Upper lobe of right lung (tissue), 1 donor: ENCODE measurements at regions not wholly inside any gene's neighbourhood (a gene's known extent, or its start where the extent isn't known, plus 50 kb on each side); places are given as distances from the start of the nearest gene placed in this dataset.

Source experiments
- ATAC-seq: fragments of 200-7000 bp; cut with Tn5 transposase; one replicate; pipeline ENCODE4 v1.9.1; 2020; ENCODE audit warnings: mild to moderate bottlenecking, moderate library complexity
- DNase-seq: peaks from one replicate; pipeline ENCODE4 v3.0.0-alpha.2; 2020
- H3K27ac ChIP-seq: fragments of 200-600 bp; one replicate; pipeline ENCODE4 v1.8.0; 2022
- H3K27me3 ChIP-seq: fragments of 200-600 bp; one replicate; pipeline ENCODE4 v1.8.0; 2022; ENCODE audit warnings: mild to moderate bottlenecking
- H3K36me3 ChIP-seq: fragments of 200-600 bp; one replicate; pipeline ENCODE4 v1.8.0; 2022
- H3K4me1 ChIP-seq: fragments of 200-600 bp; one replicate; pipeline ENCODE4 v1.8.0; 2022
- H3K4me3 ChIP-seq: fragments of 200-600 bp; one replicate; pipeline ENCODE4 v1.8.0; 2022; ENCODE audit warnings: mild to moderate bottlenecking
- H3K9me3 ChIP-seq: fragments of 200-600 bp; one replicate; pipeline ENCODE4 v1.8.0; 2022
- intact Hi-C: fragments of 100-400 bp; cut with DNase I; formaldehyde crosslinking; loops from one replicate; pipeline ENCODE4 v1.11.0; 2022
- TF ChIP-seq, protein P1 (sequence below): fragments of 200-600 bp; IDR thresholded peaks from one replicate; pipeline ENCODE4 v1.8.0; 2022; ENCODE audit warnings: antibody characterized with exemption
- donor health status: DM: no; HTN: yes; CAD: no; lungs with severe emphysema.

DNA sequence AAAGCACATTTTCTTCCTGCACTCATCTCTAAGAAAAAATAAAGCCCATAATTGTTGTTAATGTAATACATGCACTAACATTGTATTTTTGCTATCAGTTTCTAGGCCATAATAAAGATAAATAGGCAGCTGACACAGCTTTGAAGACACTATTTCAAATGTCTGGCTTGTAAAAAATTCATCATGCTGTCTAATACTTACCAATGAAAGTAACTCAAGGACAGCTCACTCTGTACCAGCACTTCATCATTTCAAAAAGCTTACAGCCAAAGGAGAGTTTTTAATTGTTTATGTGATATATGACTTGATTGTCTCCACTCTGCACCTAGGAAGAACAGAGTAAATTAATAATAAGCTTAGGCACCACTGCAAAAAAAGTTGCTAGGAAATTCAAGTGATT lies 1423.3 kb upstream of the PCDH20 start:
- Histone ChIP-seq H3K36me3 (no peaks in the 10 kb centered on the region), H3K27me3 (no peaks in the 10 kb centered on the region), H3K27ac (no peak overlapping the region), H3K4me3 (no peak overlapping the region), H3K4me1 (no peaks in the 10 kb centered on the region), H3K9me3 (no peaks in the 10 kb centered on the region)
- no peak for ATAC-seq
- DNase-seq: no peak
- intact Hi-C loops: no loop called here
- TF ChIP-seq, protein P1, sequence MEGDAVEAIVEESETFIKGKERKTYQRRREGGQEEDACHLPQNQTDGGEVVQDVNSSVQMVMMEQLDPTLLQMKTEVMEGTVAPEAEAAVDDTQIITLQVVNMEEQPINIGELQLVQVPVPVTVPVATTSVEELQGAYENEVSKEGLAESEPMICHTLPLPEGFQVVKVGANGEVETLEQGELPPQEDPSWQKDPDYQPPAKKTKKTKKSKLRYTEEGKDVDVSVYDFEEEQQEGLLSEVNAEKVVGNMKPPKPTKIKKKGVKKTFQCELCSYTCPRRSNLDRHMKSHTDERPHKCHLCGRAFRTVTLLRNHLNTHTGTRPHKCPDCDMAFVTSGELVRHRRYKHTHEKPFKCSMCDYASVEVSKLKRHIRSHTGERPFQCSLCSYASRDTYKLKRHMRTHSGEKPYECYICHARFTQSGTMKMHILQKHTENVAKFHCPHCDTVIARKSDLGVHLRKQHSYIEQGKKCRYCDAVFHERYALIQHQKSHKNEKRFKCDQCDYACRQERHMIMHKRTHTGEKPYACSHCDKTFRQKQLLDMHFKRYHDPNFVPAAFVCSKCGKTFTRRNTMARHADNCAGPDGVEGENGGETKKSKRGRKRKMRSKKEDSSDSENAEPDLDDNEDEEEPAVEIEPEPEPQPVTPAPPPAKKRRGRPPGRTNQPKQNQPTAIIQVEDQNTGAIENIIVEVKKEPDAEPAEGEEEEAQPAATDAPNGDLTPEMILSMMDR: no peak

DNA sequence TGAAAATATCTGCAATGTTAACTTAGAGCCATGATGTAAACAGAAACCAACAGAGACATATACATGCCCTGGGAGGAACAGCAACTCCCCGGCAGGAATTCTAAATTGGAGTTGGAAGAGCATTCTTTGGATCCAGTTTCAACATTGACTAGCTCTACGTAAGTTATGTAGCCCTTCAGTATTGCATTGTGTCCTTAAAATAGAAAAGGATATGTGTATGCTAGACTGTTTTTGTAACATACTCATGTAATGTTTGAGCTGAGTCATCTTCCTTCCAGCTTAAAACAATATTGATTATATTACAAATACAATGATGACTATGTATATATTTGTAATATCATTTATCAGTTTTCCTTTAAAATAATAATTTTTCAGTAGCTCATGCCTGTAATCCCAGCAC lies 1422.2 kb upstream of the PCDH20 start:
- Histone ChIP-seq H3K9me3 (no peaks in the 10 kb centered on the region), H3K27me3 (no peaks in the 10 kb centered on the region), H3K4me1 (no peaks in the 10 kb centered on the region), H3K36me3 (no peaks in the 10 kb centered on the region), H3K27ac (no peak overlapping the region), H3K4me3 (no peak overlapping the region)
- ATAC-seq (no peak), DNase-seq (no peak)
- intact Hi-C loops: no loop called here
- TF ChIP-seq, protein P1: no peak

DNA sequence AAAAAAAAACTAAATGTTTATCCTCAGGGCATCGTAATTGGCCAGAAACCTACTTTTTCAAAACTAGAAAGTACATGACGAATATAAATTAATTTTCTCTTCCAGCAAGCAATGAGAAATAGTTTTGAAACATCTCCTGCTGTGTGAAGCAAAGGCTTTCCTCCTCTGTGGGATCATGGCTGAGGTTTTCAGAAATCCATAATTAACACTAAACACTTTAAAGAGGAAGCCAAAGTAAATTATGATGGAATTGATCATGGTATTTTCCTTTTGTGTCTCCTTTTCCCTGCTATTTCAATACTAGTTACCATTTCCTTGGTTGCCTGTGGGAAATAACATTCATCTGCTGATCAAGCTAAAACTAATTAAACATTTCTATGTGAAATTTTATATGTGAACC lies 1413.8 kb upstream of the PCDH20 start:
- ATAC-seq (no peak), DNase-seq (no peak)
- Histone ChIP-seq H3K27me3 (no peaks in the 10 kb centered on the region), H3K4me1 (no peaks in the 10 kb centered on the region), H3K9me3 (no peaks in the 10 kb centered on the region), H3K4me3 (no peak overlapping the region), H3K36me3 (no peaks in the 10 kb centered on the region), H3K27ac (no peak overlapping the region)
- intact Hi-C loops: no loop called here
- TF ChIP-seq, protein P1: no peak

DNA sequence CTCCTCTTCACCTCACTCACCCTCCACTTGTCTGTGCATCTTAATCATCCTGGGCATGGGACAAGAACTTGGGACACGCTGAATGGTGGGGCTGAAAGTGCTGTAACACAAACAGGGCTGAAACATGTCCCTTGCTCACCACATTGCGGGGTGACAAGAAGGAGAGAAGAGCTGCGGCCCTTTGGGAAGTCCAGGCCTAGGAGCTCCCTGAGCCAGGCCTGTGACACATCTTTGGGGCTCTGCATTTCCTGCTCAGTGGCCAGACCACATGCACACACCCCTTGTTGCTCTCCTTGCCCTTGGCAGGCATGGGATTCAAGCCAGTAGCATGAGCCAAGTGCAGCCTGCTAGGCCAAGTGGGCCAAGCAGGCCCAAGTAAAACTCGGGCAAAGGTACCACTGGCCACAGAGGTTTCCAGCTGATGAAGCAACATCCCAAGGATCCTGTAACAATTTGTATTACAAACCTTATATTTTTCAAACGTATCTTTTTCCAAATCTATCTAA lies 1384.3 kb upstream of the PCDH20 start:
- TF ChIP-seq, protein P1: no peak
- H3K27me3 ChIP-seq: no peaks in the 10 kb centered on the region
- intact Hi-C loops: no loop called here
- no peaks in the 10 kb centered on the region for H3K4me1 ChIP-seq
- no peak overlapping the region for H3K27ac ChIP-seq
- no peaks in the 10 kb centered on the region for H3K36me3 ChIP-seq
- H3K4me3 ChIP-seq: no peak overlapping the region
- DNase-seq: no peak
- no peak for ATAC-seq
- no peaks in the 10 kb centered on the region for H3K9me3 ChIP-seq

DNA sequence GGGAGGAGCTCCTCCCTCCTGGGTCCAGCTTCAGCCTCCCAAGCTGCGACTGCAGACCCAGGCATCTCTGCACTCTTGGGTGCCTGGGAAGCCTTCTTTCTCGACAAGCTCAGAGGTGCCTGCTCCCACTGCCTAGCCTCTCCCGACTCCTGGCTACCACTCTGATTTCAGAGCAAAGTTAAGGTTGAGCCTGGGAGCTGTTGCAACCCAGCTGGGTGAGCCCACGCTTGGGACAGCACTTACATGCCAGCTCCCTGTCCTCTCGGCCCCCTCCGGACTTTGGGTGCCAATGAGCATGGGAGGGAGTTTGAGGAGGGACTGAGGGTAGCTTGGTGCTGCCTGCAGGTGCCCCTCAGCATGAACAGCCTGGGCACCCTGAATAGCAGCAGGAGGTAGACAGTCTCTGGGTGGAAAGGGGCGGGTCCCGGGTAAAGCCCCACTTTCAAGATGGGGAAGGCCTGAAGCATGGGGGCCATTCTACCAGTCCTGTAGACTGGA lies 1383.4 kb upstream of the PCDH20 start:
- Histone ChIP-seq H3K9me3 (no peaks in the 10 kb centered on the region), H3K27ac (no peak overlapping the region), H3K4me1 (no peaks in the 10 kb centered on the region), H3K27me3 (no peaks in the 10 kb centered on the region), H3K36me3 (no peaks in the 10 kb centered on the region), H3K4me3 (no peak overlapping the region)
- intact Hi-C loops: no loop called here
- ATAC-seq: peak; percentile 24
- TF ChIP-seq, protein P1: no peak
- DNase-seq: no peak

DNA sequence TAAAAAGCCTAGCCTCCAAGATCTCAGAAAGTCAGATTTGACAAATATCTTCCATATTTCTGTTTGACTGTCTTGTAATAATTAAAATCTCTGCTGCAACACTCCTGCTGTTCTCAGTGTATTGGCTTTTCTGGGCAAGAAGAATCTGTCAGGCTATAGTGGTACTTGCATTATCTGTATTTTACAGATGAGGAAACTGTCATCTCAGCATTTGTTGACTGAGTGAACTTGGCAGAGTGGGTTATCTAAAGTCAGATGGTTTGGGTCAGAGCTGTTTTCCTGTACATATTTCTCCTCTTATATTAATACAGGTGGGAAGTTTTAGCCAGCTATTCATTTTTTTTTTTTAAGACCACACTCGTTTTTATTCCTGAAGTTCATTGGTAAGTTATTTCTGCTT lies 1378.2 kb upstream of the PCDH20 start:
- intact Hi-C loops: no loop called here
- TF ChIP-seq, protein P1: no peak
- no peak for DNase-seq

More for the DNA sequence above, 1378.2 kb upstream of the PCDH20 start:
- Histone ChIP-seq H3K4me3 (no peak overlapping the region), H3K27ac (no peak overlapping the region), H3K4me1 (no peaks in the 10 kb centered on the region), H3K36me3 (no peaks in the 10 kb centered on the region), H3K27me3 (no peaks in the 10 kb centered on the region), H3K9me3 (no peaks in the 10 kb centered on the region)
- no peak for ATAC-seq
